ENCODE measurements at regions not wholly inside any gene's neighbourhood (a gene's known extent, or its start where the extent isn't known, plus 50 kb on each side); places are given as distances from the start of the nearest gene placed in this dataset.

GRCh38 chr12:53870117-53870516 lies 68.5 kb upstream of the HOXC13 start:
- TF ChIP-seq FOXM1 (IDR thresholded peaks at IDR 0.05; ENCODE audit: borderline replicate concordance) (no peak), L3MBTL2 (conservative IDR thresholded peaks at IDR 0.05) (no peak), ELF4 (IDR thresholded peaks at IDR 0.05) (no peak), BHLHE40 (IDR thresholded peaks at IDR 0.05; ENCODE audit: borderline replicate concordance) (no peak), LEF1 (IDR thresholded peaks at IDR 0.05; ENCODE audit: borderline replicate concordance) (no peak), TARDBP (IDR thresholded peaks at IDR 0.05) (no peak), NFRKB (IDR thresholded peaks at IDR 0.05) (no peak), SP1 (IDR thresholded peaks at IDR 0.05) (no peak), CTBP1 (IDR thresholded peaks at IDR 0.05; ENCODE audit: borderline replicate concordance) (no peak), HDGF (IDR thresholded peaks at IDR 0.05; ENCODE audit: borderline replicate concordance) (no peak), FOXA1 (IDR thresholded peaks at IDR 0.05) (no peak), SUZ12 (IDR thresholded peaks at IDR 0.05) (no peak), ARNT (IDR thresholded peaks at IDR 0.05) (no peak), PKNOX1 (IDR thresholded peaks at IDR 0.05) (no peak)

All from HEK293T (cell line).